Panc1 (cell line): ENCODE measurements at regions not wholly inside any gene's neighbourhood (a gene's known extent, or its start where the extent isn't known, plus 50 kb on each side); places are given as distances from the start of the nearest gene placed in this dataset.

Experiments
- ATAC-seq: fragments of 200-7000 bp; cut with Tn5 transposase; 2 replicates; pipeline ENCODE4 v1.9.1; 2020; ENCODE audit warnings: mild to moderate bottlenecking, moderate library complexity
- BruUV-seq: library from RNA; stranded (reverse); fragments of 400-500 nt; replicated peaks from 2 replicates; lab custom pipeline; 2021; lab: Mats Ljungman, UMichigan
- CTCF ChIA-PET: fragments of 300-600 bp; sonication (Branson Sonifier 250); formaldehyde crosslinking; loops from one replicate; lab custom pipeline; 2022; ENCODE audit warnings: antibody characterized with exemption; lab: Charles Lee
- POLR2A ChIA-PET: fragments of 300-600 bp; sonication (Branson Sonifier 250); formaldehyde crosslinking; loops from one replicate; lab custom pipeline; 2022; ENCODE audit warnings: antibody characterized with exemption; lab: Charles Lee
- DNase-seq: peaks from one replicate; pipeline ENCODE4 v3.0.0-alpha.2; 2010; ENCODE audit warnings: low read depth, low spot score
- H3K27ac ChIP-seq: 2 replicates; pipeline ENCODE4 v1.5.1; 2011; ENCODE audit warnings: mild to moderate bottlenecking, low read length, inconsistent platforms
- H3K27me3 ChIP-seq: fragments of 200-500 bp; sonication (Bioruptor generic); 2 replicates; pipeline ENCODE4 v1.6.0; 2014; ENCODE audit warnings: low read length, inconsistent platforms; ENCODE audit not compliant: control insufficient read depth, insufficient read depth
- H3K36me3 ChIP-seq: fragments of 200-500 bp; sonication (Bioruptor generic); 2 replicates; pipeline ENCODE4 v1.5.1; 2014; ENCODE audit warnings: inconsistent platforms, mild to moderate bottlenecking, low read length, moderate library complexity; ENCODE audit not compliant: control insufficient read depth, insufficient read depth
- H3K4me1 ChIP-seq: 2 replicates; pipeline ENCODE4 v1.5.1; 2011; ENCODE audit warnings: inconsistent platforms, mild to moderate bottlenecking, low read length, moderate library complexity; ENCODE audit not compliant: control insufficient read depth, insufficient read depth
- H3K4me3 ChIP-seq, 2 experiments: 2 replicates each; pipeline ENCODE4 v1.5.1; 2011 to 2012; ENCODE audit warnings: low read depth in 2 of 2, low read length in 2 of 2, mild to moderate bottlenecking in 2 of 2, inconsistent platforms in 1 of 2, moderate library complexity in 1 of 2
- H3K9me3 ChIP-seq: fragments of 200-500 bp; sonication (Bioruptor generic); 2 replicates; pipeline ENCODE4 v1.5.1; 2014; ENCODE audit warnings: low read depth, mild to moderate bottlenecking, inconsistent platforms, low read length, moderate library complexity; ENCODE audit not compliant: control insufficient read depth, insufficient read depth
- CTCF ChIP-seq: fragments of 450-650 bp; IDR thresholded peaks from 2 replicates; pipeline ENCODE4 v1.5.1; 2017; ENCODE audit warnings: mild to moderate bottlenecking
- POLR2AphosphoS5 ChIP-seq: IDR thresholded peaks from 2 replicates; pipeline ENCODE4 v1.6.1; 2012; ENCODE audit warnings: mild to moderate bottlenecking, low read depth, low read length, moderate library complexity
- REST ChIP-seq, 2 experiments: IDR thresholded peaks; 2 replicates each; pipeline ENCODE4 v1.6.1; 2011 to 2012; ENCODE audit warnings: low read depth in 2 of 2, control low read depth in 1 of 2, low read length in 1 of 2, mild to moderate bottlenecking in 1 of 2, moderate library complexity in 1 of 2; ENCODE audit not compliant: insufficient read depth in 1 of 2
- SIN3A ChIP-seq: IDR thresholded peaks from 2 replicates; pipeline ENCODE4 v1.6.1; 2012; ENCODE audit warnings: low read depth, mild to moderate bottlenecking, low read length, moderate library complexity, borderline replicate concordance; ENCODE audit not compliant: insufficient read depth
- TCF7L2 ChIP-seq: IDR thresholded peaks from 2 replicates; pipeline ENCODE4 v1.6.1; 2011; ENCODE audit warnings: mild to moderate bottlenecking, low read depth, low read length, inconsistent platforms
- in situ Hi-C: cut with HindIII; loops from 2 replicates; pipeline ENCODE4 v1.10.0; 2016; ENCODE audit warnings: low sequenced_read_pairs, low pct_unique_long_range_greater_than_20kb
- intact Hi-C: fragments of 100-400 bp; cut with micrococcal nuclease; formaldehyde crosslinking; loops from one replicate; pipeline ENCODE4 v1.10.0; 2022; ENCODE audit not compliant: unreplicated experiment

GRCh38 chr4:122065149-122065548, 87.0 kb upstream of the BLTP1 start:
- no TSS peak for BruUV-seq
- no peak for DNase-seq

GRCh38 chr4:122053186-122053585, 98.9 kb upstream of the BLTP1 start:
- no peak for ATAC-seq
- CTCF ChIA-PET: no interaction called here

More at GRCh38 chr4:122065149-122065548, 87.0 kb upstream of the BLTP1 start:
- H3K27ac ChIP-seq: no peak overlapping the region
- no peak for ATAC-seq
- H3K4me3 ChIP-seq: no peak overlapping the region
- H3K4me1 ChIP-seq: no peaks in the 10 kb centered on the region
- no peaks in the 10 kb centered on the region for H3K27me3 ChIP-seq
- intact Hi-C loops: no loop called here
- in situ Hi-C loops: no loop called here
- H3K36me3 ChIP-seq: no peaks in the 10 kb centered on the region
- no peaks in the 10 kb centered on the region for H3K9me3 ChIP-seq
- ChIA-PET POLR2A (no interaction called here), CTCF (no interaction called here)
- TF ChIP-seq SIN3A (no peak), TCF7L2 (no peak), REST (IDR thresholded peaks at IDR 0.05; ENCODE audit: insufficient read depth in 1 of 2, low read depth in 2 of 2, low read length in 1 of 2) (no peak), CTCF (no peak), POLR2AphosphoS5 (no peak)

More at GRCh38 chr4:122053186-122053585, 98.9 kb upstream of the BLTP1 start:
- H3K4me3 ChIP-seq: no peak overlapping the region
- no peaks in the 10 kb centered on the region for H3K4me1 ChIP-seq
- POLR2A ChIA-PET: no interaction called here
- no peak overlapping the region for H3K27ac ChIP-seq
- no TSS peak for BruUV-seq
- no peak for DNase-seq
- intact Hi-C loops: no loop called here
- in situ Hi-C loops: no loop called here
- H3K9me3 ChIP-seq: no peaks in the 10 kb centered on the region
- TF ChIP-seq POLR2AphosphoS5 (no peak), CTCF (no peak), SIN3A (no peak), REST (IDR thresholded peaks at IDR 0.05; ENCODE audit: insufficient read depth in 1 of 2, low read depth in 2 of 2, low read length in 1 of 2) (no peak), TCF7L2 (no peak)
- H3K27me3 ChIP-seq: no peaks in the 10 kb centered on the region; the same call in 1 of the 2 replicates
- H3K36me3 ChIP-seq: no peaks in the 10 kb centered on the region
